ENCODE measurements at regions not wholly inside any gene's neighbourhood (a gene's known extent, or its start where the extent isn't known, plus 50 kb on each side); places are given as distances from the start of the nearest gene placed in this dataset.

- Histone ChIP-seq H3K4me2 (ENCODE audit: low read length) (peak overlapping the region; percentile 64), H3K27me3 (ENCODE audit: control insufficient read depth, insufficient read depth, low read length) (no peaks in the 10 kb centered on the region), H3K9ac (ENCODE audit: low read depth, low read length) (peak overlapping the region; percentile 21), H3K9me3 (replicated peaks; ENCODE audit: low read length) (no peaks in the 10 kb centered on the region), H3K4me1 (ENCODE audit: control insufficient read depth, insufficient read depth, low read length) (peaks cover 26% of the 10 kb centered on the region), H3K4me3 (ENCODE audit: low read length) (no peak overlapping the region), H3K36me3 (ENCODE audit: insufficient read depth, low read length) (no peaks in the 10 kb centered on the region)
Measured at GRCh38 chr1:218585511-218586184, 240.5 kb downstream of the TGFB2 start.

GRCh38 chr1:218587900-218588299 lies 242.8 kb downstream of the TGFB2 start:
- no peak overlapping the region for H3K9ac ChIP-seq (ENCODE audit: low read depth, low read length)
- H3K36me3 ChIP-seq (ENCODE audit: insufficient read depth, low read length) = no peaks in the 10 kb centered on the region
- H3K4me1 ChIP-seq (ENCODE audit: control insufficient read depth, insufficient read depth, low read length) = peaks cover 37% of the 10 kb centered on the region
- no peaks in the 10 kb centered on the region for H3K9me3 ChIP-seq (replicated peaks; ENCODE audit: low read length)
- no peaks in the 10 kb centered on the region for H3K27me3 ChIP-seq (ENCODE audit: control insufficient read depth, insufficient read depth, low read length)
- H3K4me3 ChIP-seq (ENCODE audit: low read length) = no peak overlapping the region
- no peak overlapping the region for H3K4me2 ChIP-seq (ENCODE audit: low read length)

- no peak overlapping the region for H3K4me3 ChIP-seq (ENCODE audit: low read length)
- H3K9ac ChIP-seq (ENCODE audit: low read depth, low read length) = no peak overlapping the region
- H3K36me3 ChIP-seq (ENCODE audit: insufficient read depth, low read length) = no peaks in the 10 kb centered on the region
- no peaks in the 10 kb centered on the region for H3K27me3 ChIP-seq (ENCODE audit: control insufficient read depth, insufficient read depth, low read length)
- H3K9me3 ChIP-seq (replicated peaks; ENCODE audit: low read length) = no peaks in the 10 kb centered on the region
- H3K4me2 ChIP-seq (ENCODE audit: low read length) = no peak overlapping the region
- H3K4me1 ChIP-seq (ENCODE audit: control insufficient read depth, insufficient read depth, low read length) = peaks cover 40% of the 10 kb centered on the region
Measured at GRCh38 chr1:218588540-218589172, 243.5 kb downstream of the TGFB2 start.

- no peak overlapping the region for H3K4me3 ChIP-seq (ENCODE audit: low read length)
- no peaks in the 10 kb centered on the region for H3K27me3 ChIP-seq (ENCODE audit: control insufficient read depth, insufficient read depth, low read length)
- no peak overlapping the region for H3K9ac ChIP-seq (ENCODE audit: low read depth, low read length)
- H3K36me3 ChIP-seq (ENCODE audit: insufficient read depth, low read length) = no peaks in the 10 kb centered on the region
- H3K4me2 ChIP-seq (ENCODE audit: low read length) = no peak overlapping the region
- H3K4me1 ChIP-seq (ENCODE audit: control insufficient read depth, insufficient read depth, low read length) = peaks cover 36% of the 10 kb centered on the region
- H3K9me3 ChIP-seq (replicated peaks; ENCODE audit: low read length) = no peaks in the 10 kb centered on the region
Measured at GRCh38 chr1:218589487-218589886, 244.4 kb downstream of the TGFB2 start.

GRCh38 chr1:218591966-218592365 lies 246.8 kb downstream of the TGFB2 start:
- Histone ChIP-seq H3K4me1 (ENCODE audit: control insufficient read depth, insufficient read depth, low read length) (peaks cover 14% of the 10 kb centered on the region), H3K4me2 (ENCODE audit: low read length) (no peak overlapping the region), H3K9ac (ENCODE audit: low read depth, low read length) (no peak overlapping the region), H3K27me3 (ENCODE audit: control insufficient read depth, insufficient read depth, low read length) (no peaks in the 10 kb centered on the region), H3K4me3 (ENCODE audit: low read length) (no peak overlapping the region), H3K36me3 (ENCODE audit: insufficient read depth, low read length) (no peaks in the 10 kb centered on the region), H3K9me3 (replicated peaks; ENCODE audit: low read length) (no peaks in the 10 kb centered on the region)

- no peak overlapping the region for H3K9ac ChIP-seq (ENCODE audit: low read depth, low read length)
- peaks cover 14% of the 10 kb centered on the region for H3K4me1 ChIP-seq (ENCODE audit: control insufficient read depth, insufficient read depth, low read length)
- no peaks in the 10 kb centered on the region for H3K36me3 ChIP-seq (ENCODE audit: insufficient read depth, low read length)
- H3K4me3 ChIP-seq (ENCODE audit: low read length) = no peak overlapping the region
- peak overlapping the region; percentile 1 for H3K4me2 ChIP-seq (ENCODE audit: low read length)
- H3K27me3 ChIP-seq (ENCODE audit: control insufficient read depth, insufficient read depth, low read length) = no peaks in the 10 kb centered on the region
- H3K9me3 ChIP-seq (replicated peaks; ENCODE audit: low read length) = no peaks in the 10 kb centered on the region
Measured at GRCh38 chr1:218592688-218593087, 247.6 kb downstream of the TGFB2 start.

GRCh38 chr1:218600968-218601367 lies 255.8 kb downstream of the TGFB2 start:
- no peaks in the 10 kb centered on the region for H3K4me1 ChIP-seq (ENCODE audit: control insufficient read depth, insufficient read depth, low read length)
- no peaks in the 10 kb centered on the region for H3K36me3 ChIP-seq (ENCODE audit: insufficient read depth, low read length)
- no peak overlapping the region for H3K4me2 ChIP-seq (ENCODE audit: low read length)
- no peak overlapping the region for H3K9ac ChIP-seq (ENCODE audit: low read depth, low read length)
- no peaks in the 10 kb centered on the region for H3K27me3 ChIP-seq (ENCODE audit: control insufficient read depth, insufficient read depth, low read length)
- H3K9me3 ChIP-seq (replicated peaks; ENCODE audit: low read length) = no peaks in the 10 kb centered on the region
- H3K4me3 ChIP-seq (ENCODE audit: low read length) = no peak overlapping the region

- no peaks in the 10 kb centered on the region for H3K36me3 ChIP-seq (ENCODE audit: insufficient read depth, low read length)
- no peaks in the 10 kb centered on the region for H3K27me3 ChIP-seq (ENCODE audit: control insufficient read depth, insufficient read depth, low read length)
- H3K9ac ChIP-seq (ENCODE audit: low read depth, low read length) = no peak overlapping the region
- no peak overlapping the region for H3K4me2 ChIP-seq (ENCODE audit: low read length)
- H3K9me3 ChIP-seq (replicated peaks; ENCODE audit: low read length) = no peaks in the 10 kb centered on the region
- H3K4me1 ChIP-seq (ENCODE audit: control insufficient read depth, insufficient read depth, low read length) = no peaks in the 10 kb centered on the region
- H3K4me3 ChIP-seq (ENCODE audit: low read length) = no peak overlapping the region
Measured at GRCh38 chr1:218604217-218604616, 259.1 kb downstream of the TGFB2 start.

GRCh38 chr1:218611916-218612585 lies 266.9 kb downstream of the TGFB2 start:
- Histone ChIP-seq H3K4me3 (ENCODE audit: low read length) (no peak overlapping the region), H3K9ac (ENCODE audit: low read depth, low read length) (no peak overlapping the region), H3K4me2 (ENCODE audit: low read length) (no peak overlapping the region), H3K4me1 (ENCODE audit: control insufficient read depth, insufficient read depth, low read length) (no peaks in the 10 kb centered on the region), H3K27me3 (ENCODE audit: control insufficient read depth, insufficient read depth, low read length) (no peaks in the 10 kb centered on the region), H3K36me3 (ENCODE audit: insufficient read depth, low read length) (no peaks in the 10 kb centered on the region), H3K9me3 (replicated peaks; ENCODE audit: low read length) (no peaks in the 10 kb centered on the region)

GRCh38 chr1:218613105-218613504 lies 268.0 kb downstream of the TGFB2 start:
- H3K4me2 ChIP-seq (ENCODE audit: low read length) = no peak overlapping the region
- no peak overlapping the region for H3K4me3 ChIP-seq (ENCODE audit: low read length)
- H3K9ac ChIP-seq (ENCODE audit: low read depth, low read length) = no peak overlapping the region
- H3K9me3 ChIP-seq (replicated peaks; ENCODE audit: low read length) = no peaks in the 10 kb centered on the region
- no peaks in the 10 kb centered on the region for H3K27me3 ChIP-seq (ENCODE audit: control insufficient read depth, insufficient read depth, low read length)
- H3K36me3 ChIP-seq (ENCODE audit: insufficient read depth, low read length) = no peaks in the 10 kb centered on the region
- H3K4me1 ChIP-seq (ENCODE audit: control insufficient read depth, insufficient read depth, low read length) = no peaks in the 10 kb centered on the region

- Histone ChIP-seq H3K9me3 (replicated peaks; ENCODE audit: low read length) (no peaks in the 10 kb centered on the region), H3K4me2 (ENCODE audit: low read length) (no peak overlapping the region), H3K4me1 (ENCODE audit: control insufficient read depth, insufficient read depth, low read length) (no peaks in the 10 kb centered on the region), H3K36me3 (ENCODE audit: insufficient read depth, low read length) (no peaks in the 10 kb centered on the region), H3K9ac (ENCODE audit: low read depth, low read length) (no peak overlapping the region), H3K27me3 (ENCODE audit: control insufficient read depth, insufficient read depth, low read length) (no peaks in the 10 kb centered on the region), H3K4me3 (ENCODE audit: low read length) (no peak overlapping the region)
Measured at GRCh38 chr1:218614031-218614430, 268.9 kb downstream of the TGFB2 start.
